Upper lobe of left lung (tissue), 4 donors: ENCODE measurements at regions not wholly inside any gene's neighbourhood (a gene's known extent, or its start where the extent isn't known, plus 50 kb on each side); places are given as distances from the start of the nearest gene placed in this dataset.

Experiments used
- CTCF ChIP-seq, 6 experiments: fragments of 450-650 bp in 4 of 6; fragments of 200-600 bp in 2 of 6; sonication (generic) in 2 of 6; IDR thresholded peaks; one replicate each; pipeline ENCODE4 v1.5.1; 2016 to 2019; ENCODE audit warnings: antibody characterized with exemption in 6 of 6
- EP300 ChIP-seq, 4 donors: sonication (generic); formaldehyde crosslinking; IDR thresholded peaks; one replicate each; pipeline ENCODE4 v1.5.1; 2017; ENCODE audit warnings: antibody characterized with exemption in 4 of 4, control low read depth in 2 of 4
- POLR2A ChIP-seq, 4 donors: fragments of 450-650 bp; IDR thresholded peaks; one replicate each; pipeline ENCODE4 v1.5.1; 2016 to 2017; ENCODE audit warnings: antibody characterized with exemption in 4 of 4, mild to moderate bottlenecking in 2 of 4
- POLR2AphosphoS5 ChIP-seq, 2 donors: sonication (generic); formaldehyde crosslinking; IDR thresholded peaks; one replicate each; pipeline ENCODE4 v1.5.1; 2017; ENCODE audit warnings: antibody characterized with exemption in 2 of 2

DNA sequence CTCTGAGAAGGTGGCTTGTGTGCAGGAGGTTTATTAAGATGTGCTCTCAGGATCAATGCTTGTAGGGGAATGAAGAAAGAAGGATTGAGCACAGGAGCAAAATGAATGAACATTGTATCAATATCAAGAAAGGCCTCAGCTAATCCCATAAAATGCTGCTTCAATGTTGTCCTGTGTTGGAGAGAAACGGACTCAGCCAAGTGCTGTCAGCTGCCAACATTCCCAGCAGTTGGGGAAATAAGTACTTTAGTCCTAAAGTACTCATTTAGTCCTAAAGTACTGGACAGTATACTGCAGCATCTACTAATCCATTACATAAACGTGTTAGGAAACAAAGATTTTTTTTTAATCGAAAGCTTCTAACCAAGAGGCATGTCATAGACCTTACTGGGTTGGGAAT is 255.9 kb downstream of the SEC23A start:
- TF ChIP-seq POLR2AphosphoS5 (IDR thresholded peaks at IDR 0.05), result no peak
- no peak for TF ChIP-seq CTCF (IDR thresholded peaks at IDR 0.05)
- no peak for TF ChIP-seq EP300 (IDR thresholded peaks at IDR 0.05)
- no peak for TF ChIP-seq POLR2A (IDR thresholded peaks at IDR 0.05)
